ENCODE measurements at regions not wholly inside any gene's neighbourhood (a gene's known extent, or its start where the extent isn't known, plus 50 kb on each side); places are given as distances from the start of the nearest gene placed in this dataset.

- WGBS: 80% methylated on average over 7 of the region's 7 CpGs
- Histone ChIP-seq H3K9ac (ENCODE audit: low read depth in 1 of 2, low read length in 2 of 2) (no peak overlapping the region), H3K4me1 (ENCODE audit: control insufficient read depth in 4 of 4, insufficient read depth in 4 of 4, low read length in 3 of 4) (no peaks in the 10 kb centered on the region), H3K36me3 (ENCODE audit: control insufficient read depth in 4 of 4, insufficient read depth in 3 of 4, low read depth in 1 of 4, low read length in 3 of 4) (no peaks in the 10 kb centered on the region), H3K4me3 (ENCODE audit: low read depth in 1 of 3, low read length in 3 of 3) (no peak overlapping the region), H3K27ac (ENCODE audit: low read depth in 1 of 2, low read length in 2 of 2) (no peak overlapping the region), H3K9me3 (ENCODE audit: control insufficient read depth in 4 of 4, low read length in 3 of 4) (no peaks in the 10 kb centered on the region), H3K27me3 (ENCODE audit: control insufficient read depth in 4 of 4, insufficient read depth in 4 of 4, low read length in 3 of 4) (no peaks in the 10 kb centered on the region)
- TF ChIP-seq TAF1 (conservative IDR thresholded peaks at IDR 0.05) (no peak), CTCF (IDR thresholded peaks at IDR 0.05; ENCODE audit: low read depth, low read length, missing input control) (no peak)
- DNase-seq (ENCODE audit: low spot score): no peak
Observed at GRCh38 chr17:72565758-72566157, 444.9 kb downstream of the SOX9 start.

- Histone ChIP-seq H3K27ac (ENCODE audit: low read depth in 1 of 2, low read length in 2 of 2) (no peak overlapping the region), H3K4me1 (ENCODE audit: control insufficient read depth in 4 of 4, insufficient read depth in 4 of 4, low read length in 3 of 4) (no peaks in the 10 kb centered on the region), H3K4me3 (ENCODE audit: low read depth in 1 of 3, low read length in 3 of 3) (no peak overlapping the region), H3K9ac (ENCODE audit: low read depth in 1 of 2, low read length in 2 of 2) (no peak overlapping the region), H3K9me3 (ENCODE audit: control insufficient read depth in 4 of 4, low read length in 3 of 4) (no peaks in the 10 kb centered on the region), H3K27me3 (ENCODE audit: control insufficient read depth in 4 of 4, insufficient read depth in 4 of 4, low read length in 3 of 4) (no peaks in the 10 kb centered on the region), H3K36me3 (ENCODE audit: control insufficient read depth in 4 of 4, insufficient read depth in 3 of 4, low read depth in 1 of 4, low read length in 3 of 4) (no peaks in the 10 kb centered on the region)
- 63% methylated on average over 8 of the region's 8 CpGs for WGBS
- no peak for TF ChIP-seq SP1 (IDR thresholded peaks at IDR 0.05)
- TF ChIP-seq ZBTB33 (IDR thresholded peaks at IDR 0.05): no peak
- TF ChIP-seq YY1 (IDR thresholded peaks at IDR 0.05): no peak
- no peak for TF ChIP-seq REST (IDR thresholded peaks at IDR 0.05)
- no peak for TF ChIP-seq HNF4A (conservative IDR thresholded peaks at IDR 0.05)
- no peak for TF ChIP-seq MAX (IDR thresholded peaks at IDR 0.05)
- TF ChIP-seq ATF3 (IDR thresholded peaks at IDR 0.05): no peak
- no peak for TF ChIP-seq GABPA (IDR thresholded peaks at IDR 0.05 in 1 of 2, conservative IDR thresholded peaks at IDR 0.05 in 1 of 2)
- no peak for TF ChIP-seq CTCF (IDR thresholded peaks at IDR 0.05; ENCODE audit: low read depth, low read length, missing input control)
- TF ChIP-seq RAD21 (IDR thresholded peaks at IDR 0.05): no peak
- no peak for TF ChIP-seq TAF1 (conservative IDR thresholded peaks at IDR 0.05)
- TF ChIP-seq RXRA (IDR thresholded peaks at IDR 0.05): no peak
- no peak for TF ChIP-seq FOXA1 (IDR thresholded peaks at IDR 0.05)
- TF ChIP-seq FOXA2 (IDR thresholded peaks at IDR 0.05): no peak
- no peak for TF ChIP-seq EGR1 (IDR thresholded peaks at IDR 0.05; ENCODE audit: low read depth in 2 of 2)
- TF ChIP-seq NR2F2 (IDR thresholded peaks at IDR 0.05): no peak
- TF ChIP-seq HNF4G (IDR thresholded peaks at IDR 0.05): no peak
- no peak for TF ChIP-seq JUND (IDR thresholded peaks at IDR 0.05)
- DNase-seq (ENCODE audit: low spot score): no peak
Observed at GRCh38 chr17:72566671-72567484, 446.1 kb downstream of the SOX9 start.

All from liver (tissue), 8 donors.